ENCODE measurements at regions not wholly inside any gene's neighbourhood (a gene's known extent, or its start where the extent isn't known, plus 50 kb on each side); places are given as distances from the start of the nearest gene placed in this dataset.

- DNase-seq: no peak
Observed at GRCh38 chr4:52290466-52290865, 239.4 kb downstream of the SPATA18 start.

- no peak for DNase-seq
Observed at GRCh38 chr4:52292245-52292644, 241.1 kb downstream of the SPATA18 start.

- DNase-seq: peak; percentile 12
Observed at GRCh38 chr4:52296341-52296740, 245.2 kb downstream of the SPATA18 start.

- peak; percentile 24 for DNase-seq
Observed at GRCh38 chr4:52298444-52298843, 247.3 kb downstream of the SPATA18 start.

GRCh38 chr4:52299120-52299519, 248.0 kb downstream of the SPATA18 start:
- DNase-seq: peak; percentile 85

GRCh38 chr4:52311464-52312125, 260.5 kb downstream of the SPATA18 start:
- no peak for DNase-seq

- no peak for DNase-seq
Observed at GRCh38 chr4:52312722-52313121, 261.6 kb downstream of the SPATA18 start.

- DNase-seq: no peak
Observed at GRCh38 chr4:52317361-52317879, 266.3 kb downstream of the SPATA18 start.

- no peak for DNase-seq
Observed at GRCh38 chr4:52317981-52318380, 266.9 kb downstream of the SPATA18 start.

GRCh38 chr4:52329894-52330293, 278.8 kb downstream of the SPATA18 start:
- DNase-seq: no peak

- DNase-seq: no peak
Observed at GRCh38 chr4:52343595-52343994, 292.5 kb downstream of the SPATA18 start.

- no peak for DNase-seq
Observed at GRCh38 chr4:52350926-52351325, 299.8 kb downstream of the SPATA18 start.

GRCh38 chr4:52358366-52358765, 300.7 kb downstream of the USP46 start:
- DNase-seq: no peak

GRCh38 chr4:52358883-52359321, 300.2 kb downstream of the USP46 start:
- peak; percentile 7 for DNase-seq

- no peak for DNase-seq
Observed at GRCh38 chr4:52366191-52366590, 292.9 kb downstream of the USP46 start.

GRCh38 chr4:52366621-52367020, 292.5 kb downstream of the USP46 start:
- no peak for DNase-seq

GRCh38 chr4:52367282-52367830, 291.7 kb downstream of the USP46 start:
- DNase-seq: no peak

- no peak for DNase-seq
Observed at GRCh38 chr4:52368895-52369294, 290.2 kb downstream of the USP46 start.

GRCh38 chr4:52369649-52370048, 289.5 kb downstream of the USP46 start:
- no peak for DNase-seq

- DNase-seq: no peak
Observed at GRCh38 chr4:52370576-52370975, 288.5 kb downstream of the USP46 start.

- no peak for DNase-seq
Observed at GRCh38 chr4:52371841-52372240, 287.3 kb downstream of the USP46 start.

- DNase-seq: no peak
Observed at GRCh38 chr4:52372269-52372668, 286.8 kb downstream of the USP46 start.

- DNase-seq: no peak
Observed at GRCh38 chr4:52372747-52373146, 286.4 kb downstream of the USP46 start.

GRCh38 chr4:52373650-52374049, 285.5 kb downstream of the USP46 start:
- no peak for DNase-seq

- DNase-seq: no peak
Observed at GRCh38 chr4:52374877-52375276, 284.2 kb downstream of the USP46 start.

Data from NCI-H2171 treated with DMSO at 0.1 percent for 48 hours (cell line).